OCI-LY7 (cell line): ENCODE measurements at regions not wholly inside any gene's neighbourhood (a gene's known extent, or its start where the extent isn't known, plus 50 kb on each side); places are given as distances from the start of the nearest gene placed in this dataset.

Source experiments
- BruUV-seq: library from RNA; stranded (reverse); fragments of 400-500 nt; replicated peaks from 2 replicates; lab custom pipeline; 2021; lab: Mats Ljungman, UMichigan
- CTCF ChIA-PET: fragments of 300-600 bp; sonication (Branson Sonifier 250); formaldehyde crosslinking; loops from one replicate; lab custom pipeline; 2022; ENCODE audit warnings: antibody characterized with exemption; ENCODE audit not compliant: unreplicated experiment; lab: Charles Lee
- POLR2A ChIA-PET: fragments of 300-600 bp; sonication (Branson Sonifier 250); formaldehyde crosslinking; loops from one replicate; lab custom pipeline; 2022; ENCODE audit warnings: antibody characterized with exemption; lab: Charles Lee
- DNase-seq: peaks from one replicate; pipeline ENCODE4 v3.0.0-alpha.2; 2015; ENCODE audit warnings: low spot score
- H2AFZ ChIP-seq: fragments of 200-600 bp; sonication (generic), shearing (Covaris generic); 2 replicates; pipeline ENCODE4 v1.6.1; 2014; ENCODE audit warnings: mild to moderate bottlenecking, antibody characterized with exemption, low read length, moderate library complexity
- H3K27ac ChIP-seq: fragments of 200-600 bp; sonication (generic); 2 replicates; pipeline ENCODE4 v1.5.1; 2014; ENCODE audit warnings: mixed run types, low read depth, mild to moderate bottlenecking, moderate library complexity, low read length, inconsistent platforms; ENCODE audit not compliant: poor library complexity, severe bottlenecking
- H3K36me3 ChIP-seq: fragments of 200-600 bp; sonication (generic); 2 replicates; pipeline ENCODE4 v1.6.1; 2014; ENCODE audit warnings: mild to moderate bottlenecking, antibody characterized with exemption, low read length, moderate library complexity, mixed read lengths; ENCODE audit not compliant: insufficient read depth
- H3K4me1 ChIP-seq: fragments of 200-600 bp; sonication (generic); 2 replicates; pipeline ENCODE4 v1.5.1; 2014; ENCODE audit warnings: mild to moderate bottlenecking, low read length; ENCODE audit not compliant: insufficient read depth, poor library complexity, severe bottlenecking
- H3K4me2 ChIP-seq: fragments of 200-600 bp; sonication (generic); 2 replicates; pipeline ENCODE4 v1.6.1; 2014; ENCODE audit warnings: mild to moderate bottlenecking, low read length
- H3K4me3 ChIP-seq: fragments of 200-600 bp; sonication (generic); 2 replicates; pipeline ENCODE4 v1.5.1; 2014; ENCODE audit warnings: mild to moderate bottlenecking, low read depth, low read length; ENCODE audit not compliant: poor library complexity, severe bottlenecking
- H3K79me2 ChIP-seq: fragments of 200-600 bp; sonication (generic); 2 replicates; pipeline ENCODE4 v1.6.1; 2016; ENCODE audit warnings: low read depth, mild to moderate bottlenecking, low read length, moderate library complexity, mixed read lengths; ENCODE audit not compliant: insufficient read depth
- H3K9me2 ChIP-seq: fragments of 200-600 bp; sonication (generic); 2 replicates; pipeline ENCODE4 v1.6.1; 2016; ENCODE audit warnings: mild to moderate bottlenecking, low read length, mixed read lengths; ENCODE audit not compliant: insufficient read depth
- H3K9me3 ChIP-seq: fragments of 200-600 bp; sonication (generic); 2 replicates; pipeline ENCODE4 v1.6.1; 2014; ENCODE audit warnings: mild to moderate bottlenecking, mixed run types, low read length, mixed read lengths
- H4K20me1 ChIP-seq: fragments of 200-600 bp; sonication (generic); 2 replicates; pipeline ENCODE4 v1.6.1; 2014; ENCODE audit warnings: mild to moderate bottlenecking, antibody characterized with exemption, low read length, moderate library complexity, mixed read lengths; ENCODE audit not compliant: insufficient read depth
- EZH2phosphoT487 ChIP-seq: fragments of 200-600 bp; sonication (generic); IDR thresholded peaks from 2 replicates; pipeline ENCODE4 v1.6.1; 2018; ENCODE audit warnings: low read depth, borderline replicate concordance, mild to moderate bottlenecking, mixed run types, antibody characterized with exemption, low read length, moderate library complexity, mixed read lengths
- intact Hi-C: fragments of 100-400 bp; cut with micrococcal nuclease; formaldehyde crosslinking; loops from one replicate; pipeline ENCODE4 v1.10.0; 2022; ENCODE audit not compliant: unreplicated experiment
- TF ChIP-seq, protein P1 (sequence below): fragments of 200-600 bp; sonication (generic); conservative IDR thresholded peaks from 2 replicates; pipeline ENCODE4 v1.5.1; 2014; ENCODE audit warnings: mild to moderate bottlenecking, antibody characterized with exemption, low read length, moderate library complexity, mixed read lengths

GRCh38 chr12:95607642-95608041 lies 56.4 kb upstream of the USP44 start:
- Histone ChIP-seq H3K79me2 (no peaks in the 10 kb centered on the region), H3K9me2 (no peaks in the 10 kb centered on the region), H3K36me3 (no peaks in the 10 kb centered on the region), H3K27ac (no peak overlapping the region), H2AFZ (no peak overlapping the region), H4K20me1 (no peaks in the 10 kb centered on the region), H3K4me1 (no peaks in the 10 kb centered on the region), H3K9me3 (no peaks in the 10 kb centered on the region), H3K4me3 (no peak overlapping the region), H3K4me2 (no peak overlapping the region)
- no TSS peak for BruUV-seq
- intact Hi-C loops = no loop called here
- no peak for TF ChIP-seq EZH2phosphoT487
- TF ChIP-seq, protein P1, sequence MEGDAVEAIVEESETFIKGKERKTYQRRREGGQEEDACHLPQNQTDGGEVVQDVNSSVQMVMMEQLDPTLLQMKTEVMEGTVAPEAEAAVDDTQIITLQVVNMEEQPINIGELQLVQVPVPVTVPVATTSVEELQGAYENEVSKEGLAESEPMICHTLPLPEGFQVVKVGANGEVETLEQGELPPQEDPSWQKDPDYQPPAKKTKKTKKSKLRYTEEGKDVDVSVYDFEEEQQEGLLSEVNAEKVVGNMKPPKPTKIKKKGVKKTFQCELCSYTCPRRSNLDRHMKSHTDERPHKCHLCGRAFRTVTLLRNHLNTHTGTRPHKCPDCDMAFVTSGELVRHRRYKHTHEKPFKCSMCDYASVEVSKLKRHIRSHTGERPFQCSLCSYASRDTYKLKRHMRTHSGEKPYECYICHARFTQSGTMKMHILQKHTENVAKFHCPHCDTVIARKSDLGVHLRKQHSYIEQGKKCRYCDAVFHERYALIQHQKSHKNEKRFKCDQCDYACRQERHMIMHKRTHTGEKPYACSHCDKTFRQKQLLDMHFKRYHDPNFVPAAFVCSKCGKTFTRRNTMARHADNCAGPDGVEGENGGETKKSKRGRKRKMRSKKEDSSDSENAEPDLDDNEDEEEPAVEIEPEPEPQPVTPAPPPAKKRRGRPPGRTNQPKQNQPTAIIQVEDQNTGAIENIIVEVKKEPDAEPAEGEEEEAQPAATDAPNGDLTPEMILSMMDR = no peak
- no peak for DNase-seq
- CTCF ChIA-PET = no interaction called here
- POLR2A ChIA-PET = interaction anchor here (0.7 to 1.0 kb wide), 2 partner anchors 9 to 34 kb away, joined by 3 read pairs; no protein-coding TSS in a partner anchor

GRCh38 chr12:95605875-95606274 lies 54.6 kb upstream of the USP44 start:
- TF ChIP-seq EZH2phosphoT487 = no peak
- TF ChIP-seq, protein P1 = no peak
- no peak for DNase-seq
- H4K20me1 ChIP-seq = no peaks in the 10 kb centered on the region
- POLR2A ChIA-PET = no interaction called here
- no peak overlapping the region for H3K4me3 ChIP-seq
- BruUV-seq = no TSS peak
- H2AFZ ChIP-seq = no peak overlapping the region
- intact Hi-C loops = no loop called here
- no peak overlapping the region for H3K27ac ChIP-seq
- H3K9me2 ChIP-seq = no peaks in the 10 kb centered on the region
- H3K4me1 ChIP-seq = no peaks in the 10 kb centered on the region
- CTCF ChIA-PET = no interaction called here
- H3K4me2 ChIP-seq = no peak overlapping the region
- no peaks in the 10 kb centered on the region for H3K36me3 ChIP-seq
- H3K9me3 ChIP-seq = no peaks in the 10 kb centered on the region
- no peaks in the 10 kb centered on the region for H3K79me2 ChIP-seq

- Histone ChIP-seq H3K4me3 (no peak overlapping the region), H3K9me2 (no peaks in the 10 kb centered on the region), H3K36me3 (no peaks in the 10 kb centered on the region), H3K4me2 (no peak overlapping the region), H3K79me2 (no peaks in the 10 kb centered on the region), H3K4me1 (no peaks in the 10 kb centered on the region), H2AFZ (no peak overlapping the region), H4K20me1 (no peaks in the 10 kb centered on the region), H3K9me3 (no peaks in the 10 kb centered on the region), H3K27ac (no peak overlapping the region)
- TF ChIP-seq, protein P1 = no peak
- TF ChIP-seq EZH2phosphoT487 = no peak
- CTCF ChIA-PET = no interaction called here
- POLR2A ChIA-PET = no interaction called here
- no peak for DNase-seq
- no TSS peak for BruUV-seq
- intact Hi-C loops = no loop called here
Observed at GRCh38 chr12:95605087-95605486, 53.8 kb upstream of the USP44 start.
